Upper lobe of left lung (tissue), 6 donors: ENCODE measurements at regions not wholly inside any gene's neighbourhood (a gene's known extent, or its start where the extent isn't known, plus 50 kb on each side); places are given as distances from the start of the nearest gene placed in this dataset.

Source experiments
- ATAC-seq, 2 donors: fragments of 200-7000 bp; cut with Tn5 transposase; one replicate each; pipeline ENCODE4 v1.9.1; 2022; ENCODE audit warnings: mild to moderate bottlenecking in 2 of 2, moderate library complexity in 2 of 2; ENCODE audit not compliant: low FRiP score in 2 of 2
- DNase-seq, 2 donors: peaks; one replicate each; pipeline ENCODE4 v3.0.0-alpha.2; 2019 to 2020
- H3K27ac ChIP-seq, 4 donors: fragments of 200-600 bp; sonication (generic); one replicate each; pipeline ENCODE4 v1.5.1; 2016 to 2019
- H3K27me3 ChIP-seq, 4 donors: fragments of 200-600 bp; sonication (generic); one replicate each; pipeline ENCODE4 v1.5.1; 2017 to 2019
- H3K36me3 ChIP-seq, 4 donors: fragments of 200-600 bp; sonication (generic); one replicate each; pipeline ENCODE4 v1.5.1; 2016 to 2019
- H3K4me1 ChIP-seq, 4 donors: fragments of 200-600 bp; sonication (generic); one replicate each; pipeline ENCODE4 v1.5.1; 2018 to 2019
- H3K4me3 ChIP-seq, 4 donors: fragments of 200-600 bp; sonication (generic); one replicate each; pipeline ENCODE4 v1.5.1; 2017 to 2019; ENCODE audit warnings: mild to moderate bottlenecking in 2 of 4, moderate library complexity in 1 of 4
- H3K9me3 ChIP-seq, 4 donors: fragments of 200-600 bp; sonication (generic); one replicate each; pipeline ENCODE4 v1.5.1; 2018 to 2019
- EP300 ChIP-seq, 4 donors: sonication (generic); formaldehyde crosslinking; IDR thresholded peaks; one replicate each; pipeline ENCODE4 v1.5.1; 2017; ENCODE audit warnings: antibody characterized with exemption in 4 of 4, control low read depth in 2 of 4
- POLR2A ChIP-seq, 4 donors: fragments of 450-650 bp; IDR thresholded peaks; one replicate each; pipeline ENCODE4 v1.5.1; 2016 to 2017; ENCODE audit warnings: antibody characterized with exemption in 4 of 4, mild to moderate bottlenecking in 2 of 4
- POLR2AphosphoS5 ChIP-seq, 2 donors: sonication (generic); formaldehyde crosslinking; IDR thresholded peaks; one replicate each; pipeline ENCODE4 v1.5.1; 2017; ENCODE audit warnings: antibody characterized with exemption in 2 of 2
- WGBS, 2 donors: methylation state at CpG; one replicate each; pipeline ENCODE4 v1.1.5; 2017 to 2018; 5-methylcytosine and 5-hydroxymethylcytosine counted together
- TF ChIP-seq, protein P1 (sequence below), 6 experiments: fragments of 450-650 bp in 4 of 6; fragments of 200-600 bp in 2 of 6; sonication (generic) in 2 of 6; IDR thresholded peaks; one replicate each; pipeline ENCODE4 v1.5.1; 2016 to 2019; ENCODE audit warnings: antibody characterized with exemption in 6 of 6
- donor health status: DM: no; HTN: no; CAD: no; lungs with moderate emphysema.
- donor health status: DM: no; HTN: yes; CAD: no; lungs with severe emphysema.

- H3K4me1 ChIP-seq: no peaks in the 10 kb centered on the region
- TF ChIP-seq EP300 (IDR thresholded peaks at IDR 0.05) (no peak), POLR2A (IDR thresholded peaks at IDR 0.05) (no peak), POLR2AphosphoS5 (IDR thresholded peaks at IDR 0.05) (no peak)
- TF ChIP-seq, protein P1, sequence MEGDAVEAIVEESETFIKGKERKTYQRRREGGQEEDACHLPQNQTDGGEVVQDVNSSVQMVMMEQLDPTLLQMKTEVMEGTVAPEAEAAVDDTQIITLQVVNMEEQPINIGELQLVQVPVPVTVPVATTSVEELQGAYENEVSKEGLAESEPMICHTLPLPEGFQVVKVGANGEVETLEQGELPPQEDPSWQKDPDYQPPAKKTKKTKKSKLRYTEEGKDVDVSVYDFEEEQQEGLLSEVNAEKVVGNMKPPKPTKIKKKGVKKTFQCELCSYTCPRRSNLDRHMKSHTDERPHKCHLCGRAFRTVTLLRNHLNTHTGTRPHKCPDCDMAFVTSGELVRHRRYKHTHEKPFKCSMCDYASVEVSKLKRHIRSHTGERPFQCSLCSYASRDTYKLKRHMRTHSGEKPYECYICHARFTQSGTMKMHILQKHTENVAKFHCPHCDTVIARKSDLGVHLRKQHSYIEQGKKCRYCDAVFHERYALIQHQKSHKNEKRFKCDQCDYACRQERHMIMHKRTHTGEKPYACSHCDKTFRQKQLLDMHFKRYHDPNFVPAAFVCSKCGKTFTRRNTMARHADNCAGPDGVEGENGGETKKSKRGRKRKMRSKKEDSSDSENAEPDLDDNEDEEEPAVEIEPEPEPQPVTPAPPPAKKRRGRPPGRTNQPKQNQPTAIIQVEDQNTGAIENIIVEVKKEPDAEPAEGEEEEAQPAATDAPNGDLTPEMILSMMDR (IDR thresholded peaks at IDR 0.05): no peak
- DNase-seq (no peak), ATAC-seq (no peak)
- H3K36me3 ChIP-seq: no peaks in the 10 kb centered on the region
- H3K9me3 ChIP-seq: no peaks in the 10 kb centered on the region
- no peaks in the 10 kb centered on the region for H3K27me3 ChIP-seq
- no peak overlapping the region for H3K27ac ChIP-seq
- WGBS, 2 donors: 70 to 88% methylated on average over 2 of the region's 2 CpGs
- H3K4me3 ChIP-seq: no peak overlapping the region
Measured at GRCh38 chr3:514192-514591, 317.6 kb downstream of the CHL1 start.

DNA sequence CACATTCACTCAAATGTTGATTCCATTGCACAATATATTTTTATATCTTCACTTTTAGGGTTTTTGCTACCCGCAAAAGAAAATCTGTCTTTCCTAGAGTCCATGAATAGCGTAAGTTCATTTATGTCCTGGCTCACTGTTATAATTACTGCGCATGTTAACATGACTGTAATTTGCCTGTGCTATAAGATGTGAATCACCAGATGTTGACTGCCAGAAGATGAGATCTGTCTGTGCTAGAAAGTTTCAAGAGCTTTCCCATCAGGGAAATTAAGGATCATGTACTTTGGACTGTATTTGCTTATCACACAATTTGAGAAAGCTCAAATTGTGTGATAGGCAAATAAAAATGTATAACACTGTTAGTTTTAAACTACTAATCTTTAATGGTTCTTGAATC lies 322.5 kb downstream of the CHL1 start:
- Histone ChIP-seq H3K9me3 (no peaks in the 10 kb centered on the region), H3K4me1 (no peaks in the 10 kb centered on the region), H3K27me3 (no peaks in the 10 kb centered on the region), H3K4me3 (no peak overlapping the region), H3K27ac (no peak overlapping the region), H3K36me3 (no peaks in the 10 kb centered on the region)
- WGBS, 2 donors: 82 to 96% methylated on average over 3 of the region's 3 CpGs
- DNase-seq (no peak), ATAC-seq (no peak)
- TF ChIP-seq POLR2AphosphoS5 (IDR thresholded peaks at IDR 0.05): no peak
- no peak for TF ChIP-seq POLR2A (IDR thresholded peaks at IDR 0.05)
- no peak for TF ChIP-seq EP300 (IDR thresholded peaks at IDR 0.05)
- TF ChIP-seq, protein P1 (IDR thresholded peaks at IDR 0.05): no peak

- Histone ChIP-seq H3K27me3 (no peaks in the 10 kb centered on the region), H3K27ac (no peak overlapping the region), H3K36me3 (no peaks in the 10 kb centered on the region), H3K4me3 (no peak overlapping the region), H3K9me3 (no peaks in the 10 kb centered on the region), H3K4me1 (no peaks in the 10 kb centered on the region)
- 68 to 74% methylated on average over 4 of the region's 4 CpGs for WGBS, 2 donors
- DNase-seq: no peak
- no peak for ATAC-seq
- TF ChIP-seq, protein P1 (IDR thresholded peaks at IDR 0.05): no peak
- TF ChIP-seq POLR2A (IDR thresholded peaks at IDR 0.05) (no peak), EP300 (IDR thresholded peaks at IDR 0.05) (no peak), POLR2AphosphoS5 (IDR thresholded peaks at IDR 0.05) (no peak)
Measured at GRCh38 chr3:522888-523287, 326.3 kb downstream of the CHL1 start.

GRCh38 chr3:525415-525814 lies 328.9 kb downstream of the CHL1 start:
- Histone ChIP-seq H3K4me1 (no peaks in the 10 kb centered on the region), H3K36me3 (no peaks in the 10 kb centered on the region), H3K27ac (no peak overlapping the region), H3K9me3 (no peaks in the 10 kb centered on the region), H3K4me3 (no peak overlapping the region), H3K27me3 (no peaks in the 10 kb centered on the region)
- TF ChIP-seq POLR2A (IDR thresholded peaks at IDR 0.05) (no peak), POLR2AphosphoS5 (IDR thresholded peaks at IDR 0.05) (no peak), EP300 (IDR thresholded peaks at IDR 0.05) (no peak)
- TF ChIP-seq, protein P1 (IDR thresholded peaks at IDR 0.05): no peak
- 61 to 63% methylated on average over 3 of the region's 3 CpGs for WGBS, 2 donors
- ATAC-seq (no peak), DNase-seq (no peak)
